Transverse colon (tissue), 4 donors: ENCODE measurements at regions not wholly inside any gene's neighbourhood (a gene's known extent, or its start where the extent isn't known, plus 50 kb on each side); places are given as distances from the start of the nearest gene placed in this dataset.

ENCODE experiments used
- EP300 ChIP-seq: sonication (generic); formaldehyde crosslinking; IDR thresholded peaks from one replicate; pipeline ENCODE4 v1.6.1; 2017; ENCODE audit warnings: antibody characterized with exemption, low read depth
- POLR2A ChIP-seq: fragments of 450-650 bp; IDR thresholded peaks from one replicate; pipeline ENCODE4 v1.6.1; 2016; ENCODE audit warnings: antibody characterized with exemption, mild to moderate bottlenecking, moderate library complexity
- POLR2AphosphoS5 ChIP-seq, 3 donors: sonication (generic); formaldehyde crosslinking; IDR thresholded peaks; one replicate each; pipeline ENCODE4 v1.6.1; 2016; ENCODE audit warnings: antibody characterized with exemption in 3 of 3
- TF ChIP-seq, protein P1 (sequence below), 5 experiments: fragments of 200-600 bp in 3 of 5; fragments of 450-650 bp in 2 of 5; sonication (generic) in 3 of 5; IDR thresholded peaks; 1 replicate in 2 of 5; 2 replicates in 3 of 5; pipeline ENCODE4 v1.5.1; 2016 to 2017; ENCODE audit warnings: antibody characterized with exemption in 5 of 5, inconsistent platforms in 3 of 5, mild to moderate bottlenecking in 2 of 5, moderate library complexity in 1 of 5

DNA sequence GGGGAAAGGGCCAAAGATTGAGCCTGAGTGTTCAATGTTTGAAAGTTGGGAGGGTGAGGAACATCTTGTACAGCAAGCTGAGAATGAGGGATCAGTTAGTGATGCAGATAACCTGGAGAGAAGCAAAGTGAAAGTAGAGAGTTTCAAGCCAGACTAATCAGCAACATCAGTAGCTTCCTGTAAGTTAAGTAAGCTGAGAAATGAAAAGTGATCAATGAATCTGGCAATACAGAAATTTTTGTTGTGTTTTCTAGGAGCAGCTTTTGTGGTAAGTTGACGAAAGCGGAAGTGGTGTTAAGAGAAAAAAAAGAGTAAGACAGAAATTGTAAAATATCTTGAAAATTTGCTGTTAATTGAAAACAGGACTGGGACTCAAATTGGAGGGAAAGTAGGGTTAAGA, 855.5 kb upstream of the MAP3K7 start:
- TF ChIP-seq POLR2AphosphoS5 (IDR thresholded peaks at IDR 0.05) (no peak), POLR2A (no peak), EP300 (no peak)
- TF ChIP-seq, protein P1, sequence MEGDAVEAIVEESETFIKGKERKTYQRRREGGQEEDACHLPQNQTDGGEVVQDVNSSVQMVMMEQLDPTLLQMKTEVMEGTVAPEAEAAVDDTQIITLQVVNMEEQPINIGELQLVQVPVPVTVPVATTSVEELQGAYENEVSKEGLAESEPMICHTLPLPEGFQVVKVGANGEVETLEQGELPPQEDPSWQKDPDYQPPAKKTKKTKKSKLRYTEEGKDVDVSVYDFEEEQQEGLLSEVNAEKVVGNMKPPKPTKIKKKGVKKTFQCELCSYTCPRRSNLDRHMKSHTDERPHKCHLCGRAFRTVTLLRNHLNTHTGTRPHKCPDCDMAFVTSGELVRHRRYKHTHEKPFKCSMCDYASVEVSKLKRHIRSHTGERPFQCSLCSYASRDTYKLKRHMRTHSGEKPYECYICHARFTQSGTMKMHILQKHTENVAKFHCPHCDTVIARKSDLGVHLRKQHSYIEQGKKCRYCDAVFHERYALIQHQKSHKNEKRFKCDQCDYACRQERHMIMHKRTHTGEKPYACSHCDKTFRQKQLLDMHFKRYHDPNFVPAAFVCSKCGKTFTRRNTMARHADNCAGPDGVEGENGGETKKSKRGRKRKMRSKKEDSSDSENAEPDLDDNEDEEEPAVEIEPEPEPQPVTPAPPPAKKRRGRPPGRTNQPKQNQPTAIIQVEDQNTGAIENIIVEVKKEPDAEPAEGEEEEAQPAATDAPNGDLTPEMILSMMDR (IDR thresholded peaks at IDR 0.05) = no peak
